Urinary bladder (tissue), 3 donors: ENCODE measurements at regions not wholly inside any gene's neighbourhood (a gene's known extent, or its start where the extent isn't known, plus 50 kb on each side); places are given as distances from the start of the nearest gene placed in this dataset.

ENCODE experiments used
- DNase-seq: peaks from one replicate; pipeline ENCODE4 v3.0.0-alpha.2; 2015; ENCODE audit errors: extremely low spot score
- H3K27ac ChIP-seq: one replicate; pipeline ENCODE4 v1.5.1; 2013; ENCODE audit warnings: low read depth, mild to moderate bottlenecking, moderate library complexity
- H3K36me3 ChIP-seq: one replicate; pipeline ENCODE4 v1.6.1; 2013; ENCODE audit warnings: mild to moderate bottlenecking, moderate library complexity; ENCODE audit not compliant: insufficient read depth
- H3K4me1 ChIP-seq: one replicate; pipeline ENCODE4 v1.6.1; 2013; ENCODE audit warnings: mild to moderate bottlenecking, moderate library complexity; ENCODE audit not compliant: insufficient read depth
- H3K4me3 ChIP-seq: one replicate; pipeline ENCODE4 v1.5.1; 2013; ENCODE audit warnings: low read depth, low read length
- WGBS: extraction: QIAGEN DNeasy Blood & Tissue Kit; methylation state at CpG from one replicate; pipeline ENCODE4 v1.1.7; 2013; 5-methylcytosine and 5-hydroxymethylcytosine counted together
- donor health status: healthy with polysubstance abuse.
- donor health status: healthy.

DNA sequence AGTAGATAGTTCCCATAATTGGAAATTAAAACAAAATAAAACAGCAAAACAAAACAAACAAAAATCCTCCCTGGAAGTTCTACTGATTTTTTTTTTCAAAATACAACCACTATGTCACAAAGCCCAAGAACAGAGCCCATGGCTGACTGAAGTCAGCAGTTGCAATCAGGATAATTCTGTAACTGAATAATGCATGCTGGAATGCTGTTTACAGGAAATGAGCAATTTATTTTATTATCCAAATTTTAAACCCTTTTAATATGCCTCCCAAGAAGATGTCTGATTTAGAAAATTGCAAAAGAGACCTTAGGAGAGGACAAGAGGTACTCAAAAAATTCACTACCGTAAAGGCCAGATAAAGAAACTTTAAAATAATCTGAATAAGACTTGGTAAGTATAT is 578.2 kb downstream of the TOX3 start:
- Histone ChIP-seq H3K36me3 (no peaks in the 10 kb centered on the region), H3K4me3 (no peak overlapping the region), H3K27ac (no peak overlapping the region), H3K4me1 (no peaks in the 10 kb centered on the region)
- 57% methylated on average over 1 of the region's 1 CpG for WGBS
- DNase-seq, result no peak

DNA sequence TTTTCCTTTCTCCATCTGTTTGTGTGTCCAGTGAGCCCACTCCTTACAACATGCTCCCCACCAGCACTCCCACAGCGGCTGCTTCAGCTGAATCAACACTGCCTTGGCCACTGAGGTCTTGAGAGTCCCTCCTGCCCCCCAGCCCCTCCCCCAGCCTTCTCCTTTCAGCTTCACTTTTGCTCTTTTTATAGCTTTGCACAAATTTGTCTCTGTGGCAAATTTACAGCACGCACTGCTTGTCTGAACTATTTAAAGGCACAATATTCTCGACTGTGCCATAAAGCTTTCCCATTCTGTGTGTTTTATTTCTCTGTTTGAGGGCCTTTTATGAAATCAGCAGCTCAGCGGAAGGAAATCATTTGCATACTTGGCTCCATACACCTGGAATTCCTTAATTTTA is 579.3 kb downstream of the TOX3 start:
- WGBS, result 55% methylated on average over 4 of the region's 4 CpGs

GRCh38 chr16:51960931-51961330 is 586.0 kb downstream of the TOX3 start:
- no peaks in the 10 kb centered on the region for H3K4me1 ChIP-seq
- WGBS, result 71% methylated on average over 4 of the region's 4 CpGs
- no peak for DNase-seq
- no peak overlapping the region for H3K27ac ChIP-seq
- H3K36me3 ChIP-seq, result no peaks in the 10 kb centered on the region
- no peak overlapping the region for H3K4me3 ChIP-seq

More for the DNA sequence above, 579.3 kb downstream of the TOX3 start:
- no peaks in the 10 kb centered on the region for H3K36me3 ChIP-seq
- no peaks in the 10 kb centered on the region for H3K4me1 ChIP-seq
- no peak for DNase-seq
- H3K4me3 ChIP-seq, result no peak overlapping the region
- no peak overlapping the region for H3K27ac ChIP-seq

DNA sequence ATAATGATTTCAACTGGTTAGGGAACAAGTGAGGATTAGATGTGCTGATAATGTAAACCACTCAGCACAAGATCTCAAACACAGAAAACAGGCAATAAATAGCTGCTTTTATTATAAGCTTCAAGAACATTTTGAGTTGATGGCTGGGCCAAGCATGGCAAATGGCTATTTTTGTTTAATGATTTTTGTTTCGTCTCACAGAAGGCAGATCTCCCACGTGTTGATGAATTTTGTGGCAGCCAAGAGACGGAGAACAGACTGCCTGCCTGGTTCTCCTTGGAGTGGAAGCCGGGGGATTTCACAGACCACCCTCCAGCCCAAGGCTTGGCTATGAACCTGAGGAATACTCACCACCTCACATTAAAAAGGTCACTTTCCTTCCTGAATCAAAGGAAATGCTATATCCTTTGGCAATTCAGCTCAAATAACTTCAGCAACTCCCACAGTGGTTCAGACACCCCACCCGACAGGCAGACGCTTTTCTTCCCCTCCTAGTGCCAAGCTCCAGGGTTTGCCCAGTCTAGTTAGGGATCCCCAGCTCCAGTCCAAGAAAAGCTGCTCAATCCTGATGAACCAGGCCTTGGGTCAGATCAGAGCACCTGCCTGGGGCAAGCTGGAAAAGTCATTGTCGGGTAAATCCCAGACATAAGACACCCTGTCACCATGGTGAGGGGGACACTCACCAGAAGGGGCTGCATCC is 593.5 kb downstream of the TOX3 start:
- H3K27ac ChIP-seq, result no peak overlapping the region
- H3K36me3 ChIP-seq, result no peaks in the 10 kb centered on the region
- no peak for DNase-seq
- H3K4me3 ChIP-seq, result no peak overlapping the region
- no peaks in the 10 kb centered on the region for H3K4me1 ChIP-seq
- WGBS, result 42% methylated on average over 7 of the region's 7 CpGs

GRCh38 chr16:51952500-51952899 is 594.4 kb downstream of the TOX3 start:
- Histone ChIP-seq H3K4me3 (no peak overlapping the region), H3K36me3 (no peaks in the 10 kb centered on the region), H3K4me1 (no peaks in the 10 kb centered on the region), H3K27ac (no peak overlapping the region)
- no peak for DNase-seq
- WGBS, result 90% methylated on average over 3 of the region's 3 CpGs

DNA sequence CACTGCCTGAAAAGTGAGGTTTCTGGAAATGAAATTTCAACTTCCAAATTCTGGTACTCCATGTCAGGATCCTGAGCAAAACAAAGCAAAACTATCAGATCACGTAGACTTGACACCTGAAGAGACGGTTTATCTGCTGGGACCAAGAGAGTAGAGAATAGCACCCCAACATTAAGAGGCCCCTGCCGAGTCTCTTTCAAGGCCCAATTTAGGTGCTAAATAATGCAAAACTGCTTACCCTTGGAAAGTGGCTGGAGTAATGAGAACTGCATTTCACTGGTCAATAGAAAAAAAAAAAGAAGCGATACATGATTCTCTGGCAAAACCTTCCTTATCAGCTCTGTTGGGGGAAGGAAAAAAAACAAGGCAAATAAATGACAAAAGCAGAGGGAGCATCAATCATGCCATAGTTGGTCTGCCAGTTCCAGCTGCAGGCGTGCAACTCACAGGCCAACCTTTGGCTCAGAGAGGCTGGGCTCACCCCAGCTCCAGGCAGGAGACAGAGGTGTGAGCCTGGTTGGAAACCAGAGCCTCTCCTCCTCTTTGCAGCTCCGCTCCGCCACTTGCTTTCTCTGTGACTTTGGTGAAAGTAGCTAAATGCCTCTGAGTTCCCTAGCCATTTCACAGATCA is 595.2 kb downstream of the TOX3 start:
- no peak overlapping the region for H3K4me3 ChIP-seq
- no peaks in the 10 kb centered on the region for H3K4me1 ChIP-seq
- no peak for DNase-seq
- H3K27ac ChIP-seq, result no peak overlapping the region
- no peaks in the 10 kb centered on the region for H3K36me3 ChIP-seq
- 71% methylated on average over 7 of the region's 7 CpGs for WGBS

GRCh38 chr16:51950118-51950780 is 596.7 kb downstream of the TOX3 start:
- Histone ChIP-seq H3K27ac (no peak overlapping the region), H3K4me1 (no peaks in the 10 kb centered on the region), H3K36me3 (no peaks in the 10 kb centered on the region), H3K4me3 (no peak overlapping the region)
- WGBS, result 88% methylated on average over 3 of the region's 3 CpGs
- DNase-seq, result no peak

DNA sequence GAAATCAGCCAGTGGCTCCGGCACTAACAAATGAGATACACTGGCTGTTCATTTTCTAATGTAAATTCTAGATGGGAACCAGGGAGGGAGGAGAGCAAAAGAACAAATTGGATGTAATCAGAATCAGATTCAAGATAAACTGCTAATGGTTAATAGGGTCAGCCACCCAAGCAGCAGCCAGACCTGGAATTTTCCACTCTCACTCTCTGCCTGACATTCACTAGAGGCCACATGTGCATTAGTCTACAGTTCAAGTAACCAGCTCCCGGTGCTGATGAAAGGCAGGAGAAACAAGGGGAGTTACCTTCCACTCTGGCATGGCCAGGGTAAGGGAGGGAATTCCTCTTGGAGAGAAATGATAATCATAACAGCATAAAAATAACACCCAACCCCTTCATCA is 597.7 kb downstream of the TOX3 start:
- 54% methylated on average over 2 of the region's 2 CpGs for WGBS
- H3K36me3 ChIP-seq, result no peaks in the 10 kb centered on the region

DNA sequence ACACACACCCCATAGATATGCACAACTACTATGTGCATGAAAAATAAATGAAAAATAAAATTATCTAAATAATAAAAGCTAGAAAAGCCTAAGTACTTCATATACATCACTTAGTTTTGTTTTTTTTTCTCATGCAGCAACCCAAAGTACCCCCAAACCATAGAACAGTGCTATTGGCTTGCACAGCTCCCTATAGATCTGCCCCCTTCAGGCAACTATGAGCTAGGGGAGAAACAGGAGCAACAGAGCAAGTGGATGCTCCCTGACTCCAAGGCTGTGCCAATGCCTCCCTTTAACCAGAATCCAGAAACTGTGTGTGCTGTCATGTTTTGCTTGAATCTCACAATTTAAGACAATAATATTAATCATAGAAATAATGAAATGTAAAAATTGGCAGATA is 605.5 kb downstream of the TOX3 start:
- no peak for DNase-seq
- no peaks in the 10 kb centered on the region for H3K4me1 ChIP-seq
- no peak overlapping the region for H3K27ac ChIP-seq
- H3K36me3 ChIP-seq, result no peaks in the 10 kb centered on the region
- H3K4me3 ChIP-seq, result no peak overlapping the region

More for the DNA sequence above, 597.7 kb downstream of the TOX3 start:
- no peaks in the 10 kb centered on the region for H3K4me1 ChIP-seq
- DNase-seq, result no peak
- H3K27ac ChIP-seq, result no peak overlapping the region
- H3K4me3 ChIP-seq, result no peak overlapping the region

DNA sequence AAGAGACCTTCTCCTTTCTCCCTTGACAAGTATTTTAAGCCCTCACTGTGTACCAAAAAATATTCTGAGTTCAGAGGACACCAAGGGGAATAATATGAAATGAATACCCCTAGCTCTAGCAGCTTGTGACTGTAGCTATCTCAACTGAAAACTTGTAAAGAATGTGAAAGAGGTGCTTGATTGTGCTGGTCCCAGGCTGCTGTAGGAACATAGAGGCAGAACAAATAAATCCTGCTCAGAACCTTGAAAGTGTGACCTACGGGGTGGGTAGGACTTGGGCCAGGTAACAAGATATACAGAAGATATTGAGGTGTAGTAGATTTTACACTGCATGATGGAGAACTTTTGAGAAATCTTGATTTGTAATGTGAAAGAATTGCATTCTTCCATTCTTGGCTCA is 606.8 kb downstream of the TOX3 start:
- DNase-seq, result no peak
- no peaks in the 10 kb centered on the region for H3K36me3 ChIP-seq
- 78% methylated on average over 1 of the region's 1 CpG for WGBS
- H3K4me1 ChIP-seq, result no peaks in the 10 kb centered on the region
- no peak overlapping the region for H3K27ac ChIP-seq
- H3K4me3 ChIP-seq, result no peak overlapping the region

GRCh38 chr16:51939378-51939871 is 607.5 kb downstream of the TOX3 start:
- no peaks in the 10 kb centered on the region for H3K4me1 ChIP-seq
- DNase-seq, result peak; percentile 33
- H3K4me3 ChIP-seq, result no peak overlapping the region
- H3K36me3 ChIP-seq, result no peaks in the 10 kb centered on the region
- 40% methylated on average over 7 of the region's 7 CpGs for WGBS
- no peak overlapping the region for H3K27ac ChIP-seq

- no peaks in the 10 kb centered on the region for H3K4me1 ChIP-seq
- H3K27ac ChIP-seq, result no peak overlapping the region
- WGBS, result 51% methylated on average over 3 of the region's 3 CpGs
- no peaks in the 10 kb centered on the region for H3K36me3 ChIP-seq
- H3K4me3 ChIP-seq, result no peak overlapping the region
- DNase-seq, result no peak
Measured at GRCh38 chr16:51938861-51939260, 608.1 kb downstream of the TOX3 start.

- H3K4me3 ChIP-seq, result no peak overlapping the region
- no peak for DNase-seq
- WGBS, result 82% methylated on average over 6 of the region's 6 CpGs
Measured at GRCh38 chr16:51937771-51938170, 609.2 kb downstream of the TOX3 start.

DNA sequence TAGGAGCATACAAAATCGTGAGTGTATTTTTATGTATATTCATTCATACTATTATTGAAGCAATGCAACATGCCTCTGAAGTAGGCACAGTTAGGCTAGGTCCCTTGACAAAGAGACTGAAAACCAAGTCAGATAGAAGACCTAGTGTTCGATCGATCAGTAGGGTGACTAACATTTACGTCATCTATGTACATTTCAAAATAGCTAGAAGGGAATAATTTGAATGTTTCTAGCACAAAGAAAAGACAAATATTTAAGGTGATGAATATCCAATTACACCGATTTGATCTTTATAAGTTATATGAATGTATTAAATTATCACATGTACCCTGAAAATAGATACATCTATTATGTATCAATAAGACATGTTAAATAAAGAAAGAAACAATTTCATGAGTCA is 610.1 kb downstream of the TOX3 start:
- WGBS, result 91% methylated on average over 5 of the region's 5 CpGs
- H3K36me3 ChIP-seq, result no peaks in the 10 kb centered on the region
- no peak overlapping the region for H3K27ac ChIP-seq
- DNase-seq, result no peak
- H3K4me1 ChIP-seq, result no peaks in the 10 kb centered on the region
- no peak overlapping the region for H3K4me3 ChIP-seq

More at GRCh38 chr16:51937771-51938170, 609.2 kb downstream of the TOX3 start:
- no peak overlapping the region for H3K27ac ChIP-seq
- H3K4me1 ChIP-seq, result no peaks in the 10 kb centered on the region
- H3K36me3 ChIP-seq, result no peaks in the 10 kb centered on the region
